ENCODE measurements at regions not wholly inside any gene's neighbourhood (a gene's known extent, or its start where the extent isn't known, plus 50 kb on each side); places are given as distances from the start of the nearest gene placed in this dataset. TPM values are rescaled to one million over a fixed set of nuclear protein-coding genes. Genes with fewer than 3 reads are reported as not detected.

- Mint-ChIP-seq H3K27me3 (peaks cover 12 to 23% of the 10 kb centered on the region in 2 donors), H3K27ac (no peak overlapping the region), H3K36me3 (no peaks in the 10 kb centered on the region), H3K4me1 (no peaks in the 10 kb centered on the region), H3K9me3 (peaks cover 0 to 3% (median 0%) of the 10 kb centered on the region in 8 donors), H3K4me3 (no peak overlapping the region)
- Histone ChIP-seq H3K27me3 (ENCODE audit: insufficient read depth, low read length) (no peaks in the 10 kb centered on the region), H3K36me3 (ENCODE audit: insufficient read depth, low read length) (no peaks in the 10 kb centered on the region), H3K4me3 (ENCODE audit: low read length in 2 of 2) (no peak overlapping the region), H3K4me1 (ENCODE audit: insufficient read depth, low read length) (no peaks in the 10 kb centered on the region), H3K27ac (ENCODE audit: low read depth, low read length) (no peak overlapping the region), H3K9me3 (ENCODE audit: control insufficient read depth in 1 of 2, low read length in 2 of 2) (no peaks in the 10 kb centered on the region)
- ChIA-PET CTCF (ENCODE audit: partially characterized antibody) (no interaction called here), POLR2A (ENCODE audit: partially characterized antibody) (no interaction called here)
- intact Hi-C loops (cut with micrococcal nuclease): no loop called here
- no peak for DNase-seq
Measured at GRCh38 chr1:34697818-34698217, 57.0 kb upstream of the GJB5 start.

- Histone ChIP-seq H3K4me3 (ENCODE audit: low read length in 2 of 2) (no peak overlapping the region), H3K9me3 (ENCODE audit: control insufficient read depth in 1 of 2, low read length in 2 of 2) (no peaks in the 10 kb centered on the region), H3K4me1 (ENCODE audit: insufficient read depth, low read length) (no peaks in the 10 kb centered on the region), H3K27ac (ENCODE audit: low read depth, low read length) (no peak overlapping the region), H3K27me3 (ENCODE audit: insufficient read depth, low read length) (no peaks in the 10 kb centered on the region), H3K36me3 (ENCODE audit: insufficient read depth, low read length) (no peaks in the 10 kb centered on the region)
- intact Hi-C loops (cut with micrococcal nuclease): no loop called here
- no peak for DNase-seq
- Mint-ChIP-seq H3K4me3 (no peak overlapping the region), H3K27me3 (peaks cover 11 to 18% of the 10 kb centered on the region in 2 donors), H3K36me3 (no peaks in the 10 kb centered on the region), H3K4me1 (no peaks in the 10 kb centered on the region), H3K27ac (no peak overlapping the region), H3K9me3 (peaks cover 0 to 2% (median 0%) of the 10 kb centered on the region in 8 donors)
- CTCF ChIA-PET (ENCODE audit: partially characterized antibody): no interaction called here
- POLR2A ChIA-PET (ENCODE audit: partially characterized antibody): no interaction called here
Measured at GRCh38 chr1:34701326-34702060, 53.4 kb upstream of the GJB5 start.

Small RNAs in the stretch of these regions (microRNA-seq; reads per million reads assigned to microRNA genes)
- gene MIR552 (ENCODE audit: borderline microRNAs expressed, borderline number of aligned reads, borderline replicate concordance): not detected

All from CD4-positive, alpha-beta memory T cell (primary cell).